Transverse colon (tissue), 4 donors: ENCODE measurements at regions not wholly inside any gene's neighbourhood (a gene's known extent, or its start where the extent isn't known, plus 50 kb on each side); places are given as distances from the start of the nearest gene placed in this dataset.

Experiments used
- DNase-seq: peaks from one replicate; pipeline ENCODE4 v3.0.0-alpha.2; 2019
- H3K27ac ChIP-seq, 4 donors: fragments of 200-600 bp; sonication (generic); 2 replicates each; pipeline ENCODE4 v1.5.1; 2016 to 2018; ENCODE audit warnings: inconsistent platforms in 4 of 4
- H3K27me3 ChIP-seq: fragments of 200-600 bp; sonication (generic); 2 replicates; pipeline ENCODE4 v1.5.1; 2017; ENCODE audit warnings: inconsistent platforms
- H3K36me3 ChIP-seq, 4 donors: fragments of 200-600 bp; sonication (generic); 2 replicates each; pipeline ENCODE4 v1.5.1; 2017 to 2019; ENCODE audit warnings: inconsistent platforms in 4 of 4
- H3K4me1 ChIP-seq, 4 donors: fragments of 200-600 bp; sonication (generic); 2 replicates each; pipeline ENCODE4 v1.5.1; 2017 to 2020; ENCODE audit warnings: inconsistent platforms in 4 of 4
- H3K4me3 ChIP-seq, 4 donors: fragments of 200-600 bp; sonication (generic); 1 replicate in 1 of 4; 2 replicates in 3 of 4; pipeline versions ENCODE4 v1.5.1 to v1.6.1; 2017 to 2019; ENCODE audit warnings: inconsistent platforms in 4 of 4
- H3K9me3 ChIP-seq, 2 donors: fragments of 200-600 bp; sonication (generic); 2 replicates each; pipeline ENCODE4 v1.5.1; 2017 to 2019; ENCODE audit warnings: inconsistent platforms in 2 of 2
- CTCF ChIP-seq, 5 experiments: fragments of 200-600 bp in 3 of 5; fragments of 450-650 bp in 2 of 5; sonication (generic) in 3 of 5; IDR thresholded peaks; 1 replicate in 2 of 5; 2 replicates in 3 of 5; pipeline ENCODE4 v1.5.1; 2016 to 2017; ENCODE audit warnings: antibody characterized with exemption in 5 of 5, inconsistent platforms in 3 of 5, mild to moderate bottlenecking in 2 of 5, moderate library complexity in 1 of 5
- EP300 ChIP-seq: sonication (generic); formaldehyde crosslinking; IDR thresholded peaks from one replicate; pipeline ENCODE4 v1.6.1; 2017; ENCODE audit warnings: antibody characterized with exemption, low read depth
- POLR2A ChIP-seq: fragments of 450-650 bp; IDR thresholded peaks from one replicate; pipeline ENCODE4 v1.6.1; 2016; ENCODE audit warnings: antibody characterized with exemption, mild to moderate bottlenecking, moderate library complexity
- POLR2AphosphoS5 ChIP-seq, 3 donors: sonication (generic); formaldehyde crosslinking; IDR thresholded peaks; one replicate each; pipeline ENCODE4 v1.6.1; 2016; ENCODE audit warnings: antibody characterized with exemption in 3 of 3
- WGBS, 2 donors: methylation state at CpG; one replicate each; pipeline ENCODE4 v1.1.5; 2018; ENCODE audit warnings: low coverage in 1 of 2; 5-methylcytosine and 5-hydroxymethylcytosine counted together
- in situ Hi-C, 4 donors: fragments of 200-750 bp; cut with MboI; loops; one replicate each; pipeline versions ENCODE4 v1.15.0 to v1.15.1; 2017; ENCODE audit warnings: low sequenced_read_pairs in 3 of 4, low pct_ligation_motif_present in 1 of 4, low pct_unique_long_range_greater_than_20kb in 1 of 4
- intact Hi-C: fragments of 100-400 bp; cut with DNase I; formaldehyde crosslinking; loops from one replicate; pipeline ENCODE4 v1.15.1; 2023; ENCODE audit warnings: low total_unique reads

- Histone ChIP-seq H3K27ac (no peak overlapping the region), H3K36me3 (no peaks in the 10 kb centered on the region), H3K4me1 (no peaks in the 10 kb centered on the region), H3K9me3 (peaks cover 0 to 4% of the 10 kb centered on the region in 2 donors), H3K4me3 (no peak overlapping the region), H3K27me3 (no peaks in the 10 kb centered on the region)
- intact Hi-C loops (no loop called here), in situ Hi-C loops (no loop called here)
- TF ChIP-seq EP300 = no peak
- no peak for TF ChIP-seq POLR2AphosphoS5 (IDR thresholded peaks at IDR 0.05)
- TF ChIP-seq POLR2A = no peak
- TF ChIP-seq CTCF (IDR thresholded peaks at IDR 0.05) = no peak
- DNase-seq = no peak
Observed at GRCh38 chr3:82274897-82275296, 513.5 kb upstream of the GBE1 start.

- in situ Hi-C loops (no loop called here), intact Hi-C loops (no loop called here)
- no peaks in the 10 kb centered on the region for H3K36me3 ChIP-seq
- H3K9me3 ChIP-seq = peaks cover 0 to 3% of the 10 kb centered on the region in 2 donors
- no peak overlapping the region for H3K4me3 ChIP-seq
- no peaks in the 10 kb centered on the region for H3K4me1 ChIP-seq
- H3K27ac ChIP-seq = no peak overlapping the region
- TF ChIP-seq CTCF (IDR thresholded peaks at IDR 0.05) = no peak
- no peak for DNase-seq
- no peaks in the 10 kb centered on the region for H3K27me3 ChIP-seq
Observed at GRCh38 chr3:82265747-82266146, 504.3 kb upstream of the GBE1 start.

- WGBS, 2 donors = 32 to 38% methylated on average over 1 of the region's 1 CpG
- H3K9me3 ChIP-seq = peaks cover 0 to 2% of the 10 kb centered on the region in 2 donors
- intact Hi-C loops = no loop called here
Observed at GRCh38 chr3:82262193-82262592, 500.7 kb upstream of the GBE1 start.

GRCh38 chr3:82261637-82262036 lies 500.2 kb upstream of the GBE1 start:
- TF ChIP-seq POLR2AphosphoS5 (IDR thresholded peaks at IDR 0.05) = no peak
- no peak for TF ChIP-seq EP300
- TF ChIP-seq CTCF (IDR thresholded peaks at IDR 0.05) = no peak
- TF ChIP-seq POLR2A = no peak
- H3K9me3 ChIP-seq = peaks cover 0 to 2% of the 10 kb centered on the region in 2 donors
- DNase-seq = no peak
- no peaks in the 10 kb centered on the region for H3K36me3 ChIP-seq
- in situ Hi-C loops = no loop called here
- H3K4me3 ChIP-seq = no peak overlapping the region
- intact Hi-C loops = no loop called here
- no peaks in the 10 kb centered on the region for H3K4me1 ChIP-seq
- H3K27me3 ChIP-seq = no peaks in the 10 kb centered on the region
- H3K27ac ChIP-seq = no peak overlapping the region

More at GRCh38 chr3:82262193-82262592, 500.7 kb upstream of the GBE1 start:
- Histone ChIP-seq H3K4me3 (no peak overlapping the region), H3K27me3 (no peaks in the 10 kb centered on the region), H3K4me1 (no peaks in the 10 kb centered on the region), H3K36me3 (no peaks in the 10 kb centered on the region), H3K27ac (no peak overlapping the region)
- TF ChIP-seq POLR2AphosphoS5 (IDR thresholded peaks at IDR 0.05) = no peak
- TF ChIP-seq EP300 = no peak
- no peak for TF ChIP-seq CTCF (IDR thresholded peaks at IDR 0.05)
- TF ChIP-seq POLR2A = no peak
- DNase-seq = no peak
- in situ Hi-C loops = no loop called here
